Fibroblast of villous mesenchyme (primary cell): ENCODE measurements at regions not wholly inside any gene's neighbourhood (a gene's known extent, or its start where the extent isn't known, plus 50 kb on each side); places are given as distances from the start of the nearest gene placed in this dataset.

Experiments used
- DNase-seq: peaks from one replicate; pipeline ENCODE4 v3.0.0-alpha.2; 2010; ENCODE audit warnings: low read depth
- H3K4me3 ChIP-seq: 2 replicates; pipeline ENCODE4 v1.5.1; 2011; ENCODE audit warnings: low read depth, mild to moderate bottlenecking, low read length
- TF ChIP-seq, protein P1 (sequence below): IDR thresholded peaks from 2 replicates; pipeline ENCODE4 v1.5.1; 2012; ENCODE audit warnings: low read depth, mild to moderate bottlenecking, low read length; ENCODE audit not compliant: insufficient read depth

DNA sequence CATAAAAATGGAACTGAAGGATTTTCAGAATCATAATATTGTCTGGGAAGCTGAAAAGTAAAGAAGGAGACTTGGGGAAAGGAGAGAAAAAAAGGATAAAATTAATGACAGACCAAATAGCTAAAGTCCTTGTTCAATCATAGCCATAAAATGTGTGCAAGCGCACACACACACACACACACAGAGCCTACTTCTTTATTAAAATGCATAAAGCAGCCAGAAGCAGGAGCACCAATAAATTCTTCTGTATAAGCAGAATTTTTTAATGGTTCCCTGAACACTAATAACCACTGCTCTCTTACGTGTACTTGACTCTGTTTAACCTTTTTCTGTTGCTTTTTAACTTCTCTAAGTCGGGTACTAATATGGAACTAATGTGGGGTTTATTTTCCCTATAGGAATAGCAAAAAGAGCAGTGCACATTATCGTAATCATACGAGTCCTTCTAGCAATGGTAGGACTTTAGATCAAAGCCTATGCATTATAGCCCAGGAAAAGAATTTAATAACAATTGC lies 131.0 kb upstream of the PSMD7 start:
- DNase-seq: no peak
- H3K4me3 ChIP-seq: no peak overlapping the region
- TF ChIP-seq, protein P1, sequence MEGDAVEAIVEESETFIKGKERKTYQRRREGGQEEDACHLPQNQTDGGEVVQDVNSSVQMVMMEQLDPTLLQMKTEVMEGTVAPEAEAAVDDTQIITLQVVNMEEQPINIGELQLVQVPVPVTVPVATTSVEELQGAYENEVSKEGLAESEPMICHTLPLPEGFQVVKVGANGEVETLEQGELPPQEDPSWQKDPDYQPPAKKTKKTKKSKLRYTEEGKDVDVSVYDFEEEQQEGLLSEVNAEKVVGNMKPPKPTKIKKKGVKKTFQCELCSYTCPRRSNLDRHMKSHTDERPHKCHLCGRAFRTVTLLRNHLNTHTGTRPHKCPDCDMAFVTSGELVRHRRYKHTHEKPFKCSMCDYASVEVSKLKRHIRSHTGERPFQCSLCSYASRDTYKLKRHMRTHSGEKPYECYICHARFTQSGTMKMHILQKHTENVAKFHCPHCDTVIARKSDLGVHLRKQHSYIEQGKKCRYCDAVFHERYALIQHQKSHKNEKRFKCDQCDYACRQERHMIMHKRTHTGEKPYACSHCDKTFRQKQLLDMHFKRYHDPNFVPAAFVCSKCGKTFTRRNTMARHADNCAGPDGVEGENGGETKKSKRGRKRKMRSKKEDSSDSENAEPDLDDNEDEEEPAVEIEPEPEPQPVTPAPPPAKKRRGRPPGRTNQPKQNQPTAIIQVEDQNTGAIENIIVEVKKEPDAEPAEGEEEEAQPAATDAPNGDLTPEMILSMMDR: no peak

- TF ChIP-seq, protein P1: no peak
- no peak overlapping the region for H3K4me3 ChIP-seq
- DNase-seq: no peak
These were observed 135.9 kb upstream of the PSMD7 start for GRCh38 chr16:74160759-74161158.

DNA sequence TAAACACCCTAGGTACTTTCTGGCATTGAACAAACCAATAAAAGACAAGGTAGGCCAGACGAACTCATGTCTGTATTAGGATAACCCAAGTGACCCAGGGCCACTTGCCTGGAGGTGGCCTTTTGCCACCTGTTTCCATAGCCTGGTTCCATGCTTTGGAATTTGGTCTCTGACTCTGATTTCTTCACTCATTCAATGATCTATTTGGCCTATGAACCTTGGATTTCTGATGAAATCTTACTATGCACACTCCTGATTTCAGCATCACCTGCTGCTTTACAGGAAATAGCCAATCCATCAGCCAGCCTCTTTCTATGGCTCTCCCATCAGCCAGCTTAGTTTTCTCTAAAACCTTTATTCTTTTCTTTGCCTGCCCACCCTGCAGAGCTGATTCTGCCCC lies 142.8 kb upstream of the PSMD7 start:
- no peak overlapping the region for H3K4me3 ChIP-seq
- TF ChIP-seq, protein P1: no peak
- no peak for DNase-seq

DNA sequence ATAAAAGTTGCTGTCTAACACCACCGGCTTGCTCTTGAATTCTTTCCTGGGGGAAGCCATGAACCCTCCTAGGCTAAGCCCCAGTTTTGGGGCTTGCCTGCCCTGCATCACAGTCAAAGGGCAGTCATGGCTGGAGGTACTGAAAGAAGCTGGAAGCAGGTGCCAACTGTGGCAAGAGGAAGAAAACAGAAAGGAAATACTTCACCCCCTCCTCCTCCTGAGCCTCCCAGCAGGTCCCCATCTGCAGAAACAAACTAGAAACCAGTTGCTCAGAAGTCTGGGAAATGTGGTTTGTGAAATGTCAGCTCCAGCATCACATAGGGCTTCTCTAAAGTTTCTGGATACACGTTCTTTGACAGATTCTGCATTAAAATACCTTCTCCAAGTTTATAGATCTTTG lies 150.0 kb upstream of the PSMD7 start:
- no peak for DNase-seq
- TF ChIP-seq, protein P1: no peak
- no peak overlapping the region for H3K4me3 ChIP-seq

DNA sequence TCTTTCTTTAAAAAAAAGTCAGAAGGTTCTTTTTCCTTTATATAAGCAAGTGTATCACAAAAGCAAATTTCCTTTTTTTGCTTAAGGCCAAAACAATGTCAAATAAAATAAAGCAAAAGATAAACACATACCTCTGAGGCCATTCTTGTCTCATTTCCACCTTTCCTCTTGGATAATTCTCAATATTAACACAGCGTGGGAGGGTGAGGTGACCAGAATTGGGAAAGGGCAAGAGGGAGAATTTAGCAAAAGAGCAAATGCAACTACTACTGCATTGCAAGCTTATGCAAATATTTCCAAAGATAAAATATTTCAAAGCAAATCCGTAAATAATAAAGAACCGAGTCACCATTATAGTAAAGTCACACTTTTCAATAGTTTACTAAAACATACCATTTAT lies 153.4 kb upstream of the PSMD7 start:
- TF ChIP-seq, protein P1: no peak
- no peak for DNase-seq
- no peak overlapping the region for H3K4me3 ChIP-seq

DNA sequence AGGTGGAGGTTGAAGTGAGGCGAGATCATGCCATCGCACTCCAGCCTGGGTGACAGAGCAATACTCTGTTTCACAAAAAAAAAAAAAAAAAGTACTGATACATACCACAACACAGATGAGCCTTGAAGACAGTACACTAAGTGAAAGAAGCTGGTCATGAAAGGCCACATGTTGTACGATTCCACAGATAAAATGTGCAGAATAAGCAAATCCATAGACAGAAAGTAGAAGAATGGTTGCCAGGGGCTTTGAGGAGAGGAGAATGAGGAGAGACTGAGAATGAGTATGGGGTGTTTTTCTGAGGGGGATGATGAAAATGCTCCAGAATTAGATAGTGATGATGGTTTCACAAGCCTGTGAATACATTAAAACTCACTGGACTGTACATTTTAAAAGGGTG lies 155.6 kb upstream of the PSMD7 start:
- H3K4me3 ChIP-seq: no peak overlapping the region
- TF ChIP-seq, protein P1: no peak
- DNase-seq: no peak

GRCh38 chr16:74140557-74140956 lies 156.1 kb upstream of the PSMD7 start:
- no peak for DNase-seq
- TF ChIP-seq, protein P1: no peak
- H3K4me3 ChIP-seq: no peak overlapping the region
